Memory B cell (primary cell): ENCODE measurements at regions not wholly inside any gene's neighbourhood (a gene's known extent, or its start where the extent isn't known, plus 50 kb on each side); places are given as distances from the start of the nearest gene placed in this dataset.

Experiments
- ATAC-seq: fragments of 150-1000 bp; cut with Tn5 transposase; 2 replicates; pipeline ENCODE4 v1.10.0; 2021; ENCODE audit warnings: low read depth, mild to moderate bottlenecking, moderate library complexity
- DNase-seq, 2 donors: peaks; one replicate each; pipeline ENCODE4 v3.0.0; 2022; ENCODE audit warnings: low spot score in 2 of 2
- H3K27ac Mint-ChIP-seq: one replicate; pipeline ENCODE4 v1.8.0; 2022; ENCODE audit warnings: mild to moderate bottlenecking, moderate library complexity, mixed read lengths
- H3K27me3 Mint-ChIP-seq: one replicate; pipeline ENCODE4 v1.8.0; 2022; ENCODE audit warnings: mixed read lengths
- H3K36me3 Mint-ChIP-seq: one replicate; pipeline ENCODE4 v1.8.0; 2022; ENCODE audit warnings: mild to moderate bottlenecking, mixed read lengths
- H3K4me1 Mint-ChIP-seq: one replicate; pipeline ENCODE4 v1.8.0; 2022; ENCODE audit warnings: mixed read lengths
- H3K4me3 Mint-ChIP-seq: one replicate; pipeline ENCODE4 v1.8.0; 2022; ENCODE audit warnings: mild to moderate bottlenecking, moderate library complexity, mixed read lengths
- H3K9me3 Mint-ChIP-seq: one replicate; pipeline ENCODE4 v1.8.0; 2022; ENCODE audit warnings: mixed read lengths

- no peak for ATAC-seq
Observed at GRCh38 chr11:112826788-112827187, 134.4 kb upstream of the NCAM1 start.

GRCh38 chr11:112828421-112828820 lies 132.8 kb upstream of the NCAM1 start:
- Mint-ChIP-seq H3K4me1 (no peaks in the 10 kb centered on the region), H3K27ac (no peak overlapping the region), H3K27me3 (peaks cover 4% of the 10 kb centered on the region), H3K36me3 (no peaks in the 10 kb centered on the region), H3K4me3 (no peak overlapping the region), H3K9me3 (peaks cover 2% of the 10 kb centered on the region)
- no peak for ATAC-seq
- DNase-seq, result no peak

More at GRCh38 chr11:112826788-112827187, 134.4 kb upstream of the NCAM1 start:
- H3K9me3 Mint-ChIP-seq, result peaks cover 2% of the 10 kb centered on the region
- H3K4me1 Mint-ChIP-seq, result no peaks in the 10 kb centered on the region
- H3K27ac Mint-ChIP-seq, result no peak overlapping the region
- H3K4me3 Mint-ChIP-seq, result no peak overlapping the region
- no peaks in the 10 kb centered on the region for H3K36me3 Mint-ChIP-seq
- H3K27me3 Mint-ChIP-seq, result peaks cover 2% of the 10 kb centered on the region
- DNase-seq, result no peak

GRCh38 chr11:112829971-112830654 lies 131.1 kb upstream of the NCAM1 start:
- no peak overlapping the region for H3K27ac Mint-ChIP-seq

GRCh38 chr11:112831041-112831440 lies 130.2 kb upstream of the NCAM1 start:
- Mint-ChIP-seq H3K4me3 (no peak overlapping the region), H3K36me3 (no peaks in the 10 kb centered on the region), H3K27me3 (peaks cover 4% of the 10 kb centered on the region), H3K4me1 (no peaks in the 10 kb centered on the region), H3K27ac (no peak overlapping the region), H3K9me3 (peaks cover 2% of the 10 kb centered on the region)
- DNase-seq (no peak), ATAC-seq (no peak)

More at GRCh38 chr11:112829971-112830654, 131.1 kb upstream of the NCAM1 start:
- no peaks in the 10 kb centered on the region for H3K36me3 Mint-ChIP-seq
- H3K4me3 Mint-ChIP-seq, result no peak overlapping the region
- H3K4me1 Mint-ChIP-seq, result no peaks in the 10 kb centered on the region
- peaks cover 4% of the 10 kb centered on the region for H3K27me3 Mint-ChIP-seq
- ATAC-seq, result no peak
- H3K9me3 Mint-ChIP-seq, result peaks cover 2% of the 10 kb centered on the region
- DNase-seq, result no peak

GRCh38 chr11:112831969-112832766 lies 129.1 kb upstream of the NCAM1 start:
- no peak for DNase-seq
- Mint-ChIP-seq H3K27me3 (peaks cover 4% of the 10 kb centered on the region), H3K36me3 (no peaks in the 10 kb centered on the region), H3K4me3 (no peak overlapping the region), H3K9me3 (peaks cover 2% of the 10 kb centered on the region), H3K4me1 (no peaks in the 10 kb centered on the region), H3K27ac (no peak overlapping the region)
- ATAC-seq, result no peak

- H3K27ac Mint-ChIP-seq, result no peak overlapping the region
- no peaks in the 10 kb centered on the region for H3K9me3 Mint-ChIP-seq
- no peaks in the 10 kb centered on the region for H3K36me3 Mint-ChIP-seq
- no peak for ATAC-seq
- H3K27me3 Mint-ChIP-seq, result peaks cover 4% of the 10 kb centered on the region
- no peak for DNase-seq
- H3K4me1 Mint-ChIP-seq, result no peaks in the 10 kb centered on the region
- H3K4me3 Mint-ChIP-seq, result no peak overlapping the region
Observed at GRCh38 chr11:112834277-112834755, 126.9 kb upstream of the NCAM1 start.

- peaks cover 5% of the 10 kb centered on the region for H3K27me3 Mint-ChIP-seq
- ATAC-seq (no peak), DNase-seq (no peak)
- no peaks in the 10 kb centered on the region for H3K9me3 Mint-ChIP-seq
- H3K27ac Mint-ChIP-seq, result no peak overlapping the region
- no peaks in the 10 kb centered on the region for H3K4me1 Mint-ChIP-seq
- H3K36me3 Mint-ChIP-seq, result no peaks in the 10 kb centered on the region
- H3K4me3 Mint-ChIP-seq, result no peak overlapping the region
Observed at GRCh38 chr11:112835591-112836255, 125.5 kb upstream of the NCAM1 start.

GRCh38 chr11:112836256-112836602 lies 125.0 kb upstream of the NCAM1 start:
- Mint-ChIP-seq H3K9me3 (no peaks in the 10 kb centered on the region), H3K4me3 (no peak overlapping the region), H3K27ac (no peak overlapping the region), H3K27me3 (peaks cover 5% of the 10 kb centered on the region), H3K4me1 (no peaks in the 10 kb centered on the region), H3K36me3 (no peaks in the 10 kb centered on the region)
- no peak for DNase-seq
- ATAC-seq, result no peak

- Mint-ChIP-seq H3K9me3 (no peaks in the 10 kb centered on the region), H3K27me3 (peaks cover 5% of the 10 kb centered on the region), H3K4me1 (no peaks in the 10 kb centered on the region), H3K36me3 (no peaks in the 10 kb centered on the region), H3K4me3 (no peak overlapping the region), H3K27ac (no peak overlapping the region)
- ATAC-seq, result no peak
- no peak for DNase-seq
Observed at GRCh38 chr11:112837162-112837826, 123.9 kb upstream of the NCAM1 start.

- no peaks in the 10 kb centered on the region for H3K4me1 Mint-ChIP-seq
- no peaks in the 10 kb centered on the region for H3K36me3 Mint-ChIP-seq
- H3K9me3 Mint-ChIP-seq, result no peaks in the 10 kb centered on the region
- no peak for ATAC-seq
- H3K27me3 Mint-ChIP-seq, result peaks cover 1% of the 10 kb centered on the region
- no peak for DNase-seq
- H3K27ac Mint-ChIP-seq, result no peak overlapping the region
- H3K4me3 Mint-ChIP-seq, result no peak overlapping the region
Observed at GRCh38 chr11:112839051-112839450, 122.2 kb upstream of the NCAM1 start.

GRCh38 chr11:112841729-112842128 lies 119.5 kb upstream of the NCAM1 start:
- H3K27me3 Mint-ChIP-seq, result peaks cover 1% of the 10 kb centered on the region
- no peak overlapping the region for H3K27ac Mint-ChIP-seq
- DNase-seq (no peak), ATAC-seq (no peak)
- no peaks in the 10 kb centered on the region for H3K9me3 Mint-ChIP-seq
- H3K36me3 Mint-ChIP-seq, result no peaks in the 10 kb centered on the region
- no peaks in the 10 kb centered on the region for H3K4me1 Mint-ChIP-seq
- no peak overlapping the region for H3K4me3 Mint-ChIP-seq

- no peaks in the 10 kb centered on the region for H3K36me3 Mint-ChIP-seq
- H3K27me3 Mint-ChIP-seq, result peaks cover 1% of the 10 kb centered on the region
- H3K4me3 Mint-ChIP-seq, result no peak overlapping the region
- no peaks in the 10 kb centered on the region for H3K9me3 Mint-ChIP-seq
- H3K27ac Mint-ChIP-seq, result no peak overlapping the region
- DNase-seq (no peak), ATAC-seq (no peak)
- H3K4me1 Mint-ChIP-seq, result no peaks in the 10 kb centered on the region
Observed at GRCh38 chr11:112842151-112842550, 119.1 kb upstream of the NCAM1 start.

GRCh38 chr11:112844517-112844916 lies 116.7 kb upstream of the NCAM1 start:
- peaks cover 1% of the 10 kb centered on the region for H3K27me3 Mint-ChIP-seq
- no peaks in the 10 kb centered on the region for H3K36me3 Mint-ChIP-seq

GRCh38 chr11:112847568-112847967 lies 113.7 kb upstream of the NCAM1 start:
- Mint-ChIP-seq H3K9me3 (peaks cover 6% of the 10 kb centered on the region), H3K36me3 (no peaks in the 10 kb centered on the region), H3K4me1 (no peaks in the 10 kb centered on the region), H3K27me3 (peaks cover 5% of the 10 kb centered on the region), H3K27ac (no peak overlapping the region), H3K4me3 (no peak overlapping the region)
- DNase-seq (no peak), ATAC-seq (no peak)

More at GRCh38 chr11:112844517-112844916, 116.7 kb upstream of the NCAM1 start:
- DNase-seq (no peak), ATAC-seq (no peak)
- no peak overlapping the region for H3K4me3 Mint-ChIP-seq
- H3K27ac Mint-ChIP-seq, result no peak overlapping the region
- peaks cover 3% of the 10 kb centered on the region for H3K9me3 Mint-ChIP-seq
- no peaks in the 10 kb centered on the region for H3K4me1 Mint-ChIP-seq
